ENCODE measurements at regions not wholly inside any gene's neighbourhood (a gene's known extent, or its start where the extent isn't known, plus 50 kb on each side); places are given as distances from the start of the nearest gene placed in this dataset.
A peak's percentile ranks its signal among the peaks of the same experiment; 100 is the strongest.

DNA sequence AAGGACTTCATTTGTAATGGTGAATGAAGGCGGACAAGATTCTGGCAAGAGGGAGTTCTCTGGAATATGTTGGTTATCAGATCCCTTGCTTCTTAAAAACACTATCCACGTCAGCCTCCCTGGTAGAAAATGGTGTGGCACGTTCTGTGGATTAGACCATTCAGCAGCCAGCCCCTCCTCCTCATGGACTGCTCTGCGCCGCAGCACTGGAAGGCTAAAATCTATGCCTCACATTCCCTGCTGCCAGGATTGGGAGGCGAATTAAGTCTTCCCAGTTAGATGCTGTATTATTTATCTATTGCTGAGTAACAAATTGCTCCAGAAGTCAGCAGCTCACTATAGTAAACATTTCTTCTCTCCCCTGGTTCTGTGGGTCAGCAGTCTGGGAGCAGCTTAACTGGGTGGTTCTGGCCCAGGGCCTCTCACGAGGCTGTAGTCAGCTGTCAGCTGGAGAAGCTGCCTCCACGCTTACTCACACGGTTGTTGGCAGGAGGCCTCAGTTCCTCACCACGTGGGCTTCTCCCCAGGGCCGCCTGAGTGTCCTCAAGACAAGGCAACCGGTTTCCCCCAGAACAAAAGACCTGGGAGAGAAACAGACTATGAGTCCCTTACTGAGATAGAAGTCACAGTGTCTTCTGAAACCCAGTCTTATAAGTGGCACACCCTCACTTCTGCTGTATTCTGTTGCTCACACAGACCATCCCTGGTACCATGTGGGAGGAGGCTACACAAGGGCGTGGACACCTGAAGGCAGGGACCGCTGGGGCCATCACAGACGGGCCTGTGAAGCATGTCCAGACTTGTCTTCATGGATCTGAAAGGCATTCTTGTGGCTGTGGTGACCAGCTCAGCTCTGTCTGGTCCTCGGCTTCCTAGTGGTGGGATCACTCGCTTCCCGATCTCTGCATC lies 101.0 kb downstream of the NRN1 start:
- TF ChIP-seq POLR2A (IDR thresholded peaks at IDR 0.05; ENCODE audit: low read depth) (no peak), EP300 (IDR thresholded peaks at IDR 0.05) (no peak), POLR2AphosphoS5 (IDR thresholded peaks at IDR 0.05) (peak; percentile 35 to 87)
- TF ChIP-seq, protein P1, sequence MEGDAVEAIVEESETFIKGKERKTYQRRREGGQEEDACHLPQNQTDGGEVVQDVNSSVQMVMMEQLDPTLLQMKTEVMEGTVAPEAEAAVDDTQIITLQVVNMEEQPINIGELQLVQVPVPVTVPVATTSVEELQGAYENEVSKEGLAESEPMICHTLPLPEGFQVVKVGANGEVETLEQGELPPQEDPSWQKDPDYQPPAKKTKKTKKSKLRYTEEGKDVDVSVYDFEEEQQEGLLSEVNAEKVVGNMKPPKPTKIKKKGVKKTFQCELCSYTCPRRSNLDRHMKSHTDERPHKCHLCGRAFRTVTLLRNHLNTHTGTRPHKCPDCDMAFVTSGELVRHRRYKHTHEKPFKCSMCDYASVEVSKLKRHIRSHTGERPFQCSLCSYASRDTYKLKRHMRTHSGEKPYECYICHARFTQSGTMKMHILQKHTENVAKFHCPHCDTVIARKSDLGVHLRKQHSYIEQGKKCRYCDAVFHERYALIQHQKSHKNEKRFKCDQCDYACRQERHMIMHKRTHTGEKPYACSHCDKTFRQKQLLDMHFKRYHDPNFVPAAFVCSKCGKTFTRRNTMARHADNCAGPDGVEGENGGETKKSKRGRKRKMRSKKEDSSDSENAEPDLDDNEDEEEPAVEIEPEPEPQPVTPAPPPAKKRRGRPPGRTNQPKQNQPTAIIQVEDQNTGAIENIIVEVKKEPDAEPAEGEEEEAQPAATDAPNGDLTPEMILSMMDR (IDR thresholded peaks at IDR 0.05): no peak
